ENCODE measurements at regions not wholly inside any gene's neighbourhood (a gene's known extent, or its start where the extent isn't known, plus 50 kb on each side); places are given as distances from the start of the nearest gene placed in this dataset.

GRCh38 chrX:28042826-28043564 lies 61.7 kb upstream of the DCAF8L1 start:
- no peak for DNase-seq
- H3K27ac ChIP-seq (ENCODE audit: low read length, poor library complexity, severe bottlenecking): no peak overlapping the region
- H2AFZ ChIP-seq (ENCODE audit: low read depth, low read length): no peak overlapping the region
- H3K14ac ChIP-seq (ENCODE audit: low read length in 2 of 2): no peak overlapping the region
- H2AK5ac ChIP-seq (ENCODE audit: low read length, severe bottlenecking): no peak overlapping the region
- H3K27me3 ChIP-seq (ENCODE audit: control insufficient read depth in 1 of 2, insufficient read depth in 1 of 2, low read length in 2 of 2): no peaks in the 10 kb centered on the region
- no peak overlapping the region for H3K4me2 ChIP-seq (ENCODE audit: low read length, poor library complexity, severe bottlenecking)
- no peak overlapping the region for H4K8ac ChIP-seq (ENCODE audit: low read length)
- no peaks in the 10 kb centered on the region for H3K79me1 ChIP-seq (replicated peaks; ENCODE audit: low read length, poor library complexity, severe bottlenecking)
- no peak overlapping the region for H2BK15ac ChIP-seq (ENCODE audit: low read depth, poor library complexity, severe bottlenecking)
- H2BK12ac ChIP-seq (ENCODE audit: low read length in 2 of 2): no peak overlapping the region
- H3K9me3 ChIP-seq (ENCODE audit: control insufficient read depth, low read length): peaks cover 4% of the 10 kb centered on the region
- H3K4ac ChIP-seq (ENCODE audit: low read depth in 1 of 2, low read length in 2 of 2): no peak overlapping the region
- H3K4me1 ChIP-seq (ENCODE audit: control insufficient read depth, insufficient read depth, low read depth, low read length): no peaks in the 10 kb centered on the region
- no peak overlapping the region for H3K9ac ChIP-seq (ENCODE audit: low read length)
- 94% methylated on average over 24 of the region's 27 CpGs for WGBS
- H3K4me3 ChIP-seq (ENCODE audit: insufficient read depth in 1 of 2, low read depth in 1 of 2, low read length in 2 of 2): no peak overlapping the region
- H3K23ac ChIP-seq (ENCODE audit: low read length in 2 of 2): no peak overlapping the region
- no peaks in the 10 kb centered on the region for H3K36me3 ChIP-seq (ENCODE audit: control insufficient read depth in 1 of 2, insufficient read depth in 2 of 2, low read depth in 1 of 2, low read length in 2 of 2)
- no peak overlapping the region for H2BK5ac ChIP-seq (ENCODE audit: low read depth, low read length, poor library complexity, severe bottlenecking)
- no peak overlapping the region for H4K91ac ChIP-seq (ENCODE audit: low read length)
- no peak overlapping the region for H2BK120ac ChIP-seq (ENCODE audit: low read depth, low read length)
- no peak overlapping the region for H3K18ac ChIP-seq (ENCODE audit: low read depth in 1 of 2, low read length in 2 of 2)

- Histone ChIP-seq H2BK120ac (ENCODE audit: low read depth, low read length) (no peak overlapping the region), H2BK12ac (ENCODE audit: low read length in 2 of 2) (no peak overlapping the region), H3K14ac (ENCODE audit: low read length in 2 of 2) (no peak overlapping the region), H3K18ac (ENCODE audit: low read depth in 1 of 2, low read length in 2 of 2) (no peak overlapping the region), H2BK15ac (ENCODE audit: low read depth, poor library complexity, severe bottlenecking) (no peak overlapping the region), H3K27ac (ENCODE audit: low read length, poor library complexity, severe bottlenecking) (no peak overlapping the region), H3K4me2 (ENCODE audit: low read length, poor library complexity, severe bottlenecking) (no peak overlapping the region), H3K4me1 (ENCODE audit: control insufficient read depth, insufficient read depth, low read depth, low read length) (no peaks in the 10 kb centered on the region), H3K79me1 (replicated peaks; ENCODE audit: low read length, poor library complexity, severe bottlenecking) (no peaks in the 10 kb centered on the region), H3K4me3 (ENCODE audit: insufficient read depth in 1 of 2, low read depth in 1 of 2, low read length in 2 of 2) (no peak overlapping the region), H4K91ac (ENCODE audit: low read length) (no peak overlapping the region), H3K9ac (ENCODE audit: low read length) (no peak overlapping the region), H2BK5ac (ENCODE audit: low read depth, low read length, poor library complexity, severe bottlenecking) (no peak overlapping the region), H3K4ac (ENCODE audit: low read depth in 1 of 2, low read length in 2 of 2) (no peak overlapping the region), H3K9me3 (ENCODE audit: control insufficient read depth, low read length) (peaks cover 4% of the 10 kb centered on the region), H4K8ac (ENCODE audit: low read length) (no peak overlapping the region), H3K36me3 (ENCODE audit: control insufficient read depth in 1 of 2, insufficient read depth in 2 of 2, low read depth in 1 of 2, low read length in 2 of 2) (no peaks in the 10 kb centered on the region), H3K27me3 (ENCODE audit: control insufficient read depth in 1 of 2, insufficient read depth in 1 of 2, low read length in 2 of 2) (no peaks in the 10 kb centered on the region), H3K23ac (ENCODE audit: low read length in 2 of 2) (no peak overlapping the region), H2AK5ac (ENCODE audit: low read length, severe bottlenecking) (no peak overlapping the region), H2AFZ (ENCODE audit: low read depth, low read length) (no peak overlapping the region)
- 93% methylated on average over 16 of the region's 16 CpGs for WGBS
- DNase-seq: no peak
Observed at GRCh38 chrX:28042260-28042659, 61.0 kb upstream of the DCAF8L1 start.

- H2AK5ac ChIP-seq (ENCODE audit: low read length, severe bottlenecking): no peak overlapping the region
- 80% methylated on average over 8 of the region's 8 CpGs for WGBS
- no peak overlapping the region for H3K23ac ChIP-seq (ENCODE audit: low read length in 2 of 2)
- no peak overlapping the region for H2BK120ac ChIP-seq (ENCODE audit: low read depth, low read length)
- no peaks in the 10 kb centered on the region for H3K27me3 ChIP-seq (ENCODE audit: control insufficient read depth in 1 of 2, insufficient read depth in 1 of 2, low read length in 2 of 2)
- no peak overlapping the region for H3K14ac ChIP-seq (ENCODE audit: low read length in 2 of 2)
- no peak overlapping the region for H3K4me2 ChIP-seq (ENCODE audit: low read length, poor library complexity, severe bottlenecking)
- no peaks in the 10 kb centered on the region for H3K79me1 ChIP-seq (replicated peaks; ENCODE audit: low read length, poor library complexity, severe bottlenecking)
- H3K4ac ChIP-seq (ENCODE audit: low read depth in 1 of 2, low read length in 2 of 2): no peak overlapping the region
- no peak for DNase-seq
- no peak overlapping the region for H3K27ac ChIP-seq (ENCODE audit: low read length, poor library complexity, severe bottlenecking)
- no peak overlapping the region for H3K4me3 ChIP-seq (ENCODE audit: insufficient read depth in 1 of 2, low read depth in 1 of 2, low read length in 2 of 2)
- H4K91ac ChIP-seq (ENCODE audit: low read length): no peak overlapping the region
- H2BK5ac ChIP-seq (ENCODE audit: low read depth, low read length, poor library complexity, severe bottlenecking): no peak overlapping the region
- H2BK12ac ChIP-seq (ENCODE audit: low read length in 2 of 2): no peak overlapping the region
- no peaks in the 10 kb centered on the region for H3K4me1 ChIP-seq (ENCODE audit: control insufficient read depth, insufficient read depth, low read depth, low read length)
- H2AFZ ChIP-seq (ENCODE audit: low read depth, low read length): no peak overlapping the region
- no peak overlapping the region for H2BK15ac ChIP-seq (ENCODE audit: low read depth, poor library complexity, severe bottlenecking)
- no peak overlapping the region for H4K8ac ChIP-seq (ENCODE audit: low read length)
- no peak overlapping the region for H3K9ac ChIP-seq (ENCODE audit: low read length)
- no peaks in the 10 kb centered on the region for H3K36me3 ChIP-seq (ENCODE audit: control insufficient read depth in 1 of 2, insufficient read depth in 2 of 2, low read depth in 1 of 2, low read length in 2 of 2)
- H3K18ac ChIP-seq (ENCODE audit: low read depth in 1 of 2, low read length in 2 of 2): no peak overlapping the region
- peaks cover 4% of the 10 kb centered on the region for H3K9me3 ChIP-seq (ENCODE audit: control insufficient read depth, low read length)
Observed at GRCh38 chrX:28039258-28039657, 58.0 kb upstream of the DCAF8L1 start.

Measured in mesenchymal stem cell (in vitro differentiated cells and primary cell).